HG03575 (cell line): ENCODE measurements at regions not wholly inside any gene's neighbourhood (a gene's known extent, or its start where the extent isn't known, plus 50 kb on each side); places are given as distances from the start of the nearest gene placed in this dataset.
"Not testable (repeated sequence)": the region's sequence is repeated elsewhere in the genome, so short reads cannot be mapped to it uniquely, and the experiment has no call there.

Experiments
- ATAC-seq: cut with Tn5 transposase; IDR thresholded peaks from one replicate; pipeline ENCODE4 v1.9.1; 2021; ENCODE audit not compliant: unreplicated experiment, insufficient number of reproducible peaks, low FRiP score; ENCODE audit errors: extremely low read depth

GRCh38 chr2:186972281-186972970 is 123.5 kb upstream of the ZSWIM2 start:
- ATAC-seq: no peak

GRCh38 chr2:186968277-186968676 is 119.3 kb upstream of the ZSWIM2 start:
- peak; percentile 55 for ATAC-seq

- no peak for ATAC-seq
Observed at GRCh38 chr2:186966015-186966414, 117.0 kb upstream of the ZSWIM2 start.

GRCh38 chr2:186962085-186962747 is 113.2 kb upstream of the ZSWIM2 start:
- ATAC-seq: no peak

- not testable (repeated sequence) for ATAC-seq
Observed at GRCh38 chr2:186960241-186960640, 111.3 kb upstream of the ZSWIM2 start.

- no peak for ATAC-seq
Observed at GRCh38 chr2:186959486-186959885, 110.5 kb upstream of the ZSWIM2 start.

- ATAC-seq: no peak
Observed at GRCh38 chr2:186950694-186951093, 101.7 kb upstream of the ZSWIM2 start.

- no peak for ATAC-seq
Observed at GRCh38 chr2:186949726-186950256, 100.8 kb upstream of the ZSWIM2 start.

GRCh38 chr2:186947516-186947915 is 98.5 kb upstream of the ZSWIM2 start:
- ATAC-seq: no peak

GRCh38 chr2:186946896-186947467 is 98.0 kb upstream of the ZSWIM2 start:
- no peak for ATAC-seq

- ATAC-seq: no peak
Observed at GRCh38 chr2:186941853-186942252, 92.9 kb upstream of the ZSWIM2 start.

GRCh38 chr2:186940463-186940862 is 91.5 kb upstream of the ZSWIM2 start:
- ATAC-seq: no peak

GRCh38 chr2:186934420-186934819 is 85.5 kb upstream of the ZSWIM2 start:
- no peak for ATAC-seq

- ATAC-seq: no peak
Observed at GRCh38 chr2:186927867-186928191, 78.9 kb upstream of the ZSWIM2 start.

GRCh38 chr2:186927185-186927866 is 78.4 kb upstream of the ZSWIM2 start:
- ATAC-seq: no peak

- ATAC-seq: no peak
Observed at GRCh38 chr2:186925514-186925913, 76.5 kb upstream of the ZSWIM2 start.

GRCh38 chr2:186922316-186922715 is 73.3 kb upstream of the ZSWIM2 start:
- not testable (repeated sequence) for ATAC-seq

GRCh38 chr2:186919296-186919695 is 70.3 kb upstream of the ZSWIM2 start:
- ATAC-seq: no peak

GRCh38 chr2:186918495-186918894 is 69.5 kb upstream of the ZSWIM2 start:
- no peak for ATAC-seq

GRCh38 chr2:186917866-186918265 is 68.9 kb upstream of the ZSWIM2 start:
- no peak for ATAC-seq
